NCI-H146 treated with DMSO at 0.1 percent for 48 hours (cell line): ENCODE measurements at regions not wholly inside any gene's neighbourhood (a gene's known extent, or its start where the extent isn't known, plus 50 kb on each side); places are given as distances from the start of the nearest gene placed in this dataset.

Experiments
- DNase-seq: peaks from one replicate; lab custom pipeline; 2025; ENCODE audit not compliant: unreplicated experiment; lab: John Stamatoyannopoulos, UW

- no peak for DNase-seq
Observed at GRCh38 chr2:105458076-105458475, 59.2 kb upstream of the FHL2 start.

- DNase-seq, result no peak
Observed at GRCh38 chr2:105455488-105456003, 56.7 kb upstream of the FHL2 start.

DNA sequence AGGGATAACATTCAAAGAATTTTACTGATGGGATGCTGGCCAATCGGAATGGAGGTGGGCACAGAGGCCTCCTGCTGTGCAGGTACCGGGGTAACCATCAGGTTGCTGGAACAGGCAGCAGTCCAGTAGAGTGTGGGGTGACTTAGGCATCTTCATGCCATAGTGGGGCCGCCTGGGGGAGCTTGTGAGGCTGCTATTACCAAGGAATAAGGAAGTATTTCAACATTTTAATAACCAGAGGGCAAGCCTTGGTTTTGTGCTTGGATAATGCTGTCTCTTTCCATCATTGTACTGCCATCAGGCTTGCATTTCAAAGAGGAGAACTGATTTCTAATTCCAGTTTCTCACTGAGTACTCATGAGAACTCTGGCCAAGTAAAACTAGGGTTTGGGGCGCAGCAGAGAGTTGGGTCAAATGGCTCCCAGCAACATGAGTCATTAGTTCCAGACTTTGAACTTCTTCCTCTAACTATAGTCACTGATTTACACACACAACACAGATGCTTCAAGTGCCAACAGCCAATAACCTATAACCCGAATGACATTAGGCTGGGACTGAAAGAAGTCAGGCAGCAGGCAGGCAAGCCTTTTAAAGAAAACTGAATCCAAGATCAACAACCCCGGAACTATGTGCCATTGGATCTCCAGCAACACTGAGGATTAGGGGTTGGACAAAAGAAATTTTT, 56.1 kb upstream of the FHL2 start:
- DNase-seq, result no peak

- no peak for DNase-seq
Observed at GRCh38 chr2:105451571-105452166, 52.8 kb upstream of the FHL2 start.

- no peak for DNase-seq
Observed at GRCh38 chr2:105450471-105450870, 51.6 kb upstream of the FHL2 start.

DNA sequence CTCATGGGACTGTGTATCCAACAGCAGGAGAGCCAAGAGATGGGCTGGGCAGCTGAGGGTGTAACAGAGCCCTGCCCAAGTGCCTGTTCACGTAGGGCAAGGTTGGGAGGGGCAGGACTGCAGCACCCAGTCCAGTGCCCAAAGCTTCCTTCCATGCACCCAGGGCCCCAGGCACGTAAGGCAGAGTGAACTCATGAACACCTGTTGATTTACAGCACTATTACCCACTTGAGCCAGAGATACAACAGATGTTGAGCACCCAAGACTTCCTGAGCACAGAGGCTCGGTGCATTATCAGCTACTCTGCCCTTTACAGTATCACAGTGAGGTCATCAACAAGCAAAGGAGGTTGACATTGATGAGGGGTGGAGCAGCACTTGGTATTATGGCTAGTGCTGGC, 50.2 kb upstream of the FHL2 start:
- no peak for DNase-seq
